H1 (cell line): ENCODE measurements at regions not wholly inside any gene's neighbourhood (a gene's known extent, or its start where the extent isn't known, plus 50 kb on each side); places are given as distances from the start of the nearest gene placed in this dataset.

Source experiments
- CTCF ChIA-PET: fragments of 300-600 bp; sonication (Branson Sonifier 250); formaldehyde crosslinking; loops from one replicate; lab custom pipeline; 2021; ENCODE audit not compliant: partially characterized antibody; lab: Charles Lee
- POLR2A ChIA-PET: fragments of 300-600 bp; sonication (Branson Sonifier 250); formaldehyde crosslinking; loops from one replicate; lab custom pipeline; 2021; ENCODE audit warnings: inconsistent platforms; ENCODE audit not compliant: partially characterized antibody; lab: Charles Lee
- DNase-seq, 2 experiments: peaks; one replicate each; pipeline versions ENCODE4 v3.0.0 to v3.0.0-alpha.2; 2010 to 2022; ENCODE audit warnings: low spot score in 2 of 2, low read depth in 1 of 2, mixed read lengths in 1 of 2
- FAIRE-seq: peaks from 2 replicates; lab custom pipeline; 2011; peaks lifted over from hg19 to GRCh38; lab: Jason Lieb, UNC
- H2AFZ ChIP-seq: 2 replicates; pipeline ENCODE4 v1.8.1; 2012; ENCODE audit warnings: low read length, inconsistent platforms
- H2AK5ac ChIP-seq: 2 replicates; pipeline ENCODE4 v1.6.1; 2013; ENCODE audit warnings: low read depth, low read length
- H2BK120ac ChIP-seq: replicated peaks from 2 replicates; pipeline ENCODE3; 2013; ENCODE audit warnings: low read depth, low read length, inconsistent platforms
- H2BK12ac ChIP-seq: 2 replicates; pipeline ENCODE4 v1.6.1; 2013; ENCODE audit warnings: low read depth, low read length
- H2BK15ac ChIP-seq: 2 replicates; pipeline ENCODE4 v1.6.1; 2013; ENCODE audit warnings: low read length
- H2BK20ac ChIP-seq: 2 replicates; pipeline ENCODE4 v1.6.1; 2013; ENCODE audit warnings: low read length
- H2BK5ac ChIP-seq: 2 replicates; pipeline ENCODE4 v1.6.1; 2013; ENCODE audit warnings: low read depth, low read length
- H3K14ac ChIP-seq: 2 replicates; pipeline ENCODE4 v1.6.1; 2013; ENCODE audit warnings: inconsistent platforms; ENCODE audit not compliant: insufficient read length
- H3K18ac ChIP-seq: 2 replicates; pipeline ENCODE4 v1.6.1; 2013; ENCODE audit warnings: low read length; ENCODE audit errors: extremely low read depth
- H3K23ac ChIP-seq: 2 replicates; pipeline ENCODE4 v1.6.1; 2013; ENCODE audit warnings: inconsistent platforms; ENCODE audit not compliant: insufficient read length
- H3K23me2 ChIP-seq: 2 replicates; pipeline ENCODE4 v1.6.1; 2013; ENCODE audit warnings: low read depth, low read length
- H3K27ac ChIP-seq: 2 replicates; pipeline ENCODE4 v1.6.1; 2011; ENCODE audit warnings: low read depth, low read length, inconsistent platforms
- H3K27me3 ChIP-seq, 4 experiments: replicated peaks in 1 of 4; 1 replicate in 1 of 4; 2 replicates in 3 of 4; pipeline versions ENCODE4 v1.6.1 to v1.8.1; 2011 to 2013; ENCODE audit warnings: low read length in 3 of 4, mild to moderate bottlenecking in 3 of 4, inconsistent platforms in 2 of 4, mixed read lengths in 2 of 4, moderate library complexity in 1 of 4; ENCODE audit not compliant: control insufficient read depth in 3 of 4, insufficient read depth in 3 of 4; ENCODE audit errors: extremely low read depth in 1 of 4
- H3K36me3 ChIP-seq, 4 experiments: 2 replicates each; pipeline versions ENCODE4 v1.6.1 to v1.8.1; 2011 to 2013; ENCODE audit warnings: mild to moderate bottlenecking in 4 of 4, low read length in 3 of 4, moderate library complexity in 2 of 4, control low read depth in 1 of 4, inconsistent platforms in 1 of 4; ENCODE audit not compliant: insufficient read depth in 4 of 4, control insufficient read depth in 2 of 4
- H3K4ac ChIP-seq: replicated peaks from 2 replicates; pipeline ENCODE3; 2013; ENCODE audit warnings: low read length, low read depth, mixed read lengths, inconsistent platforms; ENCODE audit not compliant: insufficient read length
- H3K4me1 ChIP-seq, 4 experiments: replicated peaks in 1 of 4; 1 replicate in 1 of 4; 2 replicates in 3 of 4; pipeline versions ENCODE4 v1.6.1 to v1.8.1; 2011 to 2013; ENCODE audit warnings: low read length in 3 of 4, inconsistent platforms in 2 of 4, mixed read lengths in 1 of 4; ENCODE audit not compliant: insufficient read depth in 4 of 4, control insufficient read depth in 3 of 4
- H3K4me2 ChIP-seq, 2 experiments: 2 replicates each; pipeline versions ENCODE4 v1.6.1 to v1.8.1; 2011 to 2013; ENCODE audit warnings: low read depth in 2 of 2, low read length in 2 of 2, control low read depth in 1 of 2, inconsistent platforms in 1 of 2, mild to moderate bottlenecking in 1 of 2; ENCODE audit not compliant: insufficient read depth in 1 of 2
- H3K4me3 ChIP-seq, 4 experiments: fragments of 200-600, 300-600 bp in 1 of 4; sonication (generic), shearing (Covaris generic), sonication (Bioruptor Twin) in 1 of 4; 2 replicates each; pipeline versions ENCODE4 v1.5.1 to v1.8.1; 2011 to 2016; ENCODE audit warnings: low read length in 4 of 4, low read depth in 3 of 4, control low read depth in 2 of 4, inconsistent platforms in 2 of 4, mild to moderate bottlenecking in 2 of 4, mixed read lengths in 1 of 4, moderate library complexity in 1 of 4; ENCODE audit not compliant: insufficient read depth in 2 of 4; ENCODE audit errors: extremely low read depth in 1 of 4
- H3K56ac ChIP-seq: replicated peaks from 2 replicates; pipeline ENCODE3; 2013; ENCODE audit warnings: low read depth, mild to moderate bottlenecking, mixed read lengths, low read length, inconsistent platforms; ENCODE audit not compliant: insufficient read length
- H3K79me1 ChIP-seq: 2 replicates; pipeline ENCODE4 v1.6.1; 2013; ENCODE audit warnings: low read depth, low read length, control low read depth
- H3K79me2 ChIP-seq, 2 experiments: 2 replicates each; pipeline versions ENCODE4 v1.6.1 to v1.8.1; 2012 to 2013; ENCODE audit warnings: low read length in 2 of 2, mild to moderate bottlenecking in 2 of 2, inconsistent platforms in 1 of 2; ENCODE audit not compliant: insufficient read depth in 2 of 2, control insufficient read depth in 1 of 2
- H3K9ac ChIP-seq, 4 experiments: replicated peaks in 1 of 4; 1 replicate in 1 of 4; 2 replicates in 3 of 4; pipeline versions ENCODE4 v1.6.1 to v1.8.1; 2011 to 2013; ENCODE audit warnings: low read depth in 3 of 4, low read length in 3 of 4, control low read depth in 2 of 4, mild to moderate bottlenecking in 2 of 4, moderate library complexity in 2 of 4, inconsistent platforms in 1 of 4; ENCODE audit errors: extremely low read depth in 1 of 4
- H3K9me3 ChIP-seq, 2 experiments: 2 replicates each; pipeline versions ENCODE4 v1.6.1 to v1.8.1; 2012 to 2013; ENCODE audit warnings: mild to moderate bottlenecking in 2 of 2, moderate library complexity in 2 of 2, control low read depth in 1 of 2, inconsistent platforms in 1 of 2, low read depth in 1 of 2, low read length in 1 of 2, mixed read lengths in 1 of 2; ENCODE audit not compliant: insufficient read depth in 2 of 2
- H4K20me1 ChIP-seq, 2 experiments: replicated peaks in 1 of 2; 2 replicates each; pipeline versions ENCODE3 to v1.8.1; 2011 to 2013; ENCODE audit warnings: inconsistent platforms in 2 of 2, low read length in 2 of 2, mild to moderate bottlenecking in 1 of 2; ENCODE audit not compliant: insufficient read depth in 2 of 2, control insufficient read depth in 1 of 2
- H4K5ac ChIP-seq: 2 replicates; pipeline ENCODE4 v1.6.1; 2013; ENCODE audit warnings: low read length, low read depth, mixed read lengths, inconsistent platforms; ENCODE audit not compliant: insufficient read length
- H4K8ac ChIP-seq: 2 replicates; pipeline ENCODE4 v1.8.0; 2013; ENCODE audit warnings: mild to moderate bottlenecking, moderate library complexity, low read length, inconsistent platforms; ENCODE audit not compliant: insufficient read depth; ENCODE audit errors: extremely low read depth
- H4K91ac ChIP-seq: replicated peaks from 2 replicates; pipeline ENCODE3; 2013; ENCODE audit warnings: low read length, mixed read lengths, inconsistent platforms; ENCODE audit not compliant: insufficient read length
- ASH2L ChIP-seq: fragments of 200-600, 300-600 bp; sonication (generic); IDR thresholded peaks from one replicate; pipeline ENCODE4 v1.7.1; 2017; ENCODE audit warnings: low read length
- CBX5 ChIP-seq: fragments of 300-800, 300-1000 bp; sonication (generic); IDR thresholded peaks from 2 replicates; pipeline ENCODE4 v1.7.1; 2016; ENCODE audit warnings: antibody characterized with exemption, low read length, low read depth
- EZH2 ChIP-seq: fragments of 200-600 bp; sonication (generic); IDR thresholded peaks from 2 replicates; pipeline ENCODE4 v1.7.1; 2012; ENCODE audit warnings: low read depth, mild to moderate bottlenecking, moderate library complexity, low read length, inconsistent platforms; ENCODE audit not compliant: severe bottlenecking
- KDM5A ChIP-seq: fragments of 200-600 bp; IDR thresholded peaks from 2 replicates; pipeline ENCODE4 v1.7.1; 2012; ENCODE audit warnings: mild to moderate bottlenecking, low read length, inconsistent platforms, mixed read lengths
- NANOG ChIP-seq: IDR thresholded peaks from 2 replicates; pipeline ENCODE4 v1.6.1; 2011; ENCODE audit warnings: low read length, low read depth, mild to moderate bottlenecking, inconsistent platforms; ENCODE audit not compliant: insufficient read depth, poor library complexity, severe bottlenecking
- NRF1 ChIP-seq: IDR thresholded peaks from 2 replicates; pipeline ENCODE4 v1.6.1; 2011; ENCODE audit warnings: mild to moderate bottlenecking, low read depth, low read length, improper control_type of control experiment
- PHF8 ChIP-seq: fragments of 200-600 bp; sonication (generic); conservative IDR thresholded peaks from 2 replicates; pipeline ENCODE4 v1.7.1; 2012; ENCODE audit warnings: low read depth, mild to moderate bottlenecking, inconsistent platforms, low read length, moderate library complexity
- RBBP5 ChIP-seq: IDR thresholded peaks from 2 replicates; pipeline ENCODE4 v1.7.1; 2012; ENCODE audit warnings: low read depth, mild to moderate bottlenecking, inconsistent platforms, low read length, moderate library complexity, borderline replicate concordance
- RFX5 ChIP-seq: IDR thresholded peaks from 2 replicates; pipeline ENCODE4 v1.6.1; 2011; ENCODE audit warnings: low read depth, low read length, improper control_type of control experiment, borderline replicate concordance
- RXRA ChIP-seq: IDR thresholded peaks from 2 replicates; pipeline ENCODE4 v1.6.1; 2011; ENCODE audit warnings: low read depth, mild to moderate bottlenecking, low read length, moderate library complexity; ENCODE audit not compliant: insufficient read depth
- TBP ChIP-seq: IDR thresholded peaks from 2 replicates; pipeline ENCODE4 v1.6.1; 2011; ENCODE audit warnings: low read depth, low read length, improper control_type of control experiment
- TCF12 ChIP-seq: IDR thresholded peaks from 2 replicates; pipeline ENCODE4 v1.6.1; 2011; ENCODE audit warnings: low read depth, mild to moderate bottlenecking, low read length
- WGBS, 2 experiments: shearing (Covaris generic) in 1 of 2; methylation state at CpG; one replicate each; pipeline versions ENCODE4 v1.1.6 to v1.1.7; 2013 to 2015; ENCODE audit warnings: low lambda C conversion rate in 2 of 2, mixed read lengths in 2 of 2, inconsistent platforms in 1 of 2, low coverage in 1 of 2, missing lambda C conversion rate in 1 of 2; ENCODE audit not compliant: insufficient replicate concordance in 2 of 2, insufficient coverage in 1 of 2, insufficient read length in 1 of 2; ENCODE audit errors: extremely low coverage in 1 of 2, missing lambda C conversion rate in 1 of 2; 5-methylcytosine and 5-hydroxymethylcytosine counted together
- TF ChIP-seq, protein P1 (sequence below), 3 experiments: IDR thresholded peaks; 1 replicate in 2 of 3; 2 replicates in 1 of 3; pipeline versions ENCODE4 v1.5.1 to v1.6.1; 2011; ENCODE audit warnings: low read length in 3 of 3, mild to moderate bottlenecking in 3 of 3, inconsistent platforms in 2 of 3, low read depth in 1 of 3, moderate library complexity in 1 of 3; ENCODE audit not compliant: insufficient read depth in 1 of 3; ENCODE audit errors: control extremely low read depth in 1 of 3

DNA sequence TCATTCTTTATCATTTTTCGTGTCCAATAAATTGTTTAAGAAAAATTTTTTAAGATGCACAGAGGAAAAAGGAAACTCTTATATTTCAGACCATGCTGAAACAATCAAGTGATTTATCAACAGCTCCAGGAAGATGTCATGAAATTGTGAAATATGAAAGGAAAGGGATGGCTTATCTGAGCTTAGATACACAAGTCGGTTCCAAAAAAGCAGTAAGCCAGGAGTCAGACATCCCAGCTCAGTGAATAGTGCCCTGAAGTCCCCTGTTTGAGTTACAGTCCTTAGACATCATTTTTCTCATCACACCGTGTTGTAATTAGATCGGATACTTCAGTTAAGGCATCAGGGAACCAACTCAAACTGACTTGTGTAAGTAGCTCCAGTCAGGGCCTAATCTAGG is 91.0 kb upstream of the SSTR4 start:
- H3K4ac ChIP-seq: no peak overlapping the region
- H4K5ac ChIP-seq: no peak overlapping the region
- 92% methylated on average over 4 of the region's 4 CpGs; no CpG with 5 or more reads in 1 of the 2 experiments for WGBS, 2 experiments
- H3K56ac ChIP-seq: no peak overlapping the region
- DNase-seq (no peak), FAIRE-seq (no peak)
- no peak overlapping the region for H2BK15ac ChIP-seq
- H3K36me3 ChIP-seq: no peaks in the 10 kb centered on the region
- H2BK20ac ChIP-seq: no peak overlapping the region
- H3K4me1 ChIP-seq: no peaks in the 10 kb centered on the region
- H3K27me3 ChIP-seq: no peaks in the 10 kb centered on the region
- H3K18ac ChIP-seq: no peak overlapping the region
- H3K23me2 ChIP-seq: no peaks in the 10 kb centered on the region
- no peak overlapping the region for H4K8ac ChIP-seq
- no peak overlapping the region for H2AFZ ChIP-seq
- H3K79me1 ChIP-seq: no peaks in the 10 kb centered on the region
- H3K79me2 ChIP-seq: no peaks in the 10 kb centered on the region
- no peak overlapping the region for H3K4me2 ChIP-seq
- H2BK5ac ChIP-seq: no peak overlapping the region
- no peak overlapping the region for H3K14ac ChIP-seq
- no peak overlapping the region for H2AK5ac ChIP-seq
- H4K91ac ChIP-seq: no peak overlapping the region
- H3K23ac ChIP-seq: no peak overlapping the region
- no peak overlapping the region for H3K4me3 ChIP-seq
- no peak overlapping the region for H2BK12ac ChIP-seq
- H3K27ac ChIP-seq: no peak overlapping the region
- CTCF ChIA-PET: interaction anchor here (0.6 to 1.7 kb wide), 2 partner anchors 162 to 252 kb away, joined by 3 to 4 read pairs; no protein-coding TSS in a partner anchor
- H2BK120ac ChIP-seq: no peak overlapping the region
- H3K9ac ChIP-seq: no peak overlapping the region
- H3K9me3 ChIP-seq: no peaks in the 10 kb centered on the region
- POLR2A ChIA-PET: no interaction called here
- H4K20me1 ChIP-seq: no peaks in the 10 kb centered on the region
- no peak for TF ChIP-seq KDM5A
- no peak for TF ChIP-seq PHF8
- TF ChIP-seq, protein P1, sequence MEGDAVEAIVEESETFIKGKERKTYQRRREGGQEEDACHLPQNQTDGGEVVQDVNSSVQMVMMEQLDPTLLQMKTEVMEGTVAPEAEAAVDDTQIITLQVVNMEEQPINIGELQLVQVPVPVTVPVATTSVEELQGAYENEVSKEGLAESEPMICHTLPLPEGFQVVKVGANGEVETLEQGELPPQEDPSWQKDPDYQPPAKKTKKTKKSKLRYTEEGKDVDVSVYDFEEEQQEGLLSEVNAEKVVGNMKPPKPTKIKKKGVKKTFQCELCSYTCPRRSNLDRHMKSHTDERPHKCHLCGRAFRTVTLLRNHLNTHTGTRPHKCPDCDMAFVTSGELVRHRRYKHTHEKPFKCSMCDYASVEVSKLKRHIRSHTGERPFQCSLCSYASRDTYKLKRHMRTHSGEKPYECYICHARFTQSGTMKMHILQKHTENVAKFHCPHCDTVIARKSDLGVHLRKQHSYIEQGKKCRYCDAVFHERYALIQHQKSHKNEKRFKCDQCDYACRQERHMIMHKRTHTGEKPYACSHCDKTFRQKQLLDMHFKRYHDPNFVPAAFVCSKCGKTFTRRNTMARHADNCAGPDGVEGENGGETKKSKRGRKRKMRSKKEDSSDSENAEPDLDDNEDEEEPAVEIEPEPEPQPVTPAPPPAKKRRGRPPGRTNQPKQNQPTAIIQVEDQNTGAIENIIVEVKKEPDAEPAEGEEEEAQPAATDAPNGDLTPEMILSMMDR (IDR thresholded peaks at IDR 0.05; ENCODE audit: control extremely low read depth in 1 of 3, insufficient read depth in 1 of 3, low read depth in 1 of 3, low read length in 3 of 3): no peak
- TF ChIP-seq CBX5: no peak
- no peak for TF ChIP-seq NRF1
- TF ChIP-seq TBP: no peak
- no peak for TF ChIP-seq ASH2L
- TF ChIP-seq RFX5: no peak
- no peak for TF ChIP-seq NANOG
- no peak for TF ChIP-seq EZH2
- no peak for TF ChIP-seq RXRA
- TF ChIP-seq RBBP5: no peak
- no peak for TF ChIP-seq TCF12
